IPS-18a (cell line): ENCODE measurements at regions not wholly inside any gene's neighbourhood (a gene's known extent, or its start where the extent isn't known, plus 50 kb on each side); places are given as distances from the start of the nearest gene placed in this dataset.

ENCODE experiments used
- H3K27ac ChIP-seq: one replicate; pipeline ENCODE4 v1.5.1; 2013; ENCODE audit warnings: low read length
- H3K27me3 ChIP-seq: one replicate; pipeline ENCODE4 v1.6.1; 2013; ENCODE audit warnings: mild to moderate bottlenecking, low read length; ENCODE audit not compliant: control insufficient read depth, insufficient read depth
- H3K36me3 ChIP-seq: one replicate; pipeline ENCODE4 v1.6.1; 2013; ENCODE audit warnings: low read depth, low read length; ENCODE audit not compliant: control insufficient read depth
- H3K4me1 ChIP-seq: one replicate; pipeline ENCODE4 v1.6.1; 2013; ENCODE audit warnings: low read depth, low read length; ENCODE audit not compliant: control insufficient read depth
- H3K4me3 ChIP-seq: one replicate; pipeline ENCODE4 v1.5.1; 2013; ENCODE audit warnings: low read length
- H3K9ac ChIP-seq: one replicate; pipeline ENCODE4 v1.6.1; 2013; ENCODE audit warnings: mild to moderate bottlenecking, low read length, moderate library complexity
- H3K9me3 ChIP-seq: one replicate; pipeline ENCODE4 v1.6.1; 2013; ENCODE audit warnings: low read depth, low read length; ENCODE audit not compliant: control insufficient read depth

- H3K36me3 ChIP-seq, result no peaks in the 10 kb centered on the region
- no peak overlapping the region for H3K9ac ChIP-seq
- H3K4me3 ChIP-seq, result no peak overlapping the region
- H3K9me3 ChIP-seq, result no peaks in the 10 kb centered on the region
- H3K27ac ChIP-seq, result no peak overlapping the region
- H3K4me1 ChIP-seq, result no peaks in the 10 kb centered on the region
- H3K27me3 ChIP-seq, result no peaks in the 10 kb centered on the region
These were observed 477.7 kb upstream of the SULF2 start for GRCh38 chr20:48262955-48263354.

GRCh38 chr20:48262466-48262865, 477.2 kb upstream of the SULF2 start:
- Histone ChIP-seq H3K27ac (no peak overlapping the region), H3K4me3 (no peak overlapping the region), H3K27me3 (no peaks in the 10 kb centered on the region), H3K9me3 (no peaks in the 10 kb centered on the region), H3K4me1 (no peaks in the 10 kb centered on the region), H3K36me3 (no peaks in the 10 kb centered on the region), H3K9ac (no peak overlapping the region)

- H3K36me3 ChIP-seq, result no peaks in the 10 kb centered on the region
- no peak overlapping the region for H3K27ac ChIP-seq
- no peaks in the 10 kb centered on the region for H3K9me3 ChIP-seq
- no peak overlapping the region for H3K9ac ChIP-seq
- no peaks in the 10 kb centered on the region for H3K4me1 ChIP-seq
- H3K4me3 ChIP-seq, result no peak overlapping the region
- no peaks in the 10 kb centered on the region for H3K27me3 ChIP-seq
These were observed 476.2 kb upstream of the SULF2 start for GRCh38 chr20:48261398-48261910.

GRCh38 chr20:48260129-48260756, 475.0 kb upstream of the SULF2 start:
- Histone ChIP-seq H3K4me1 (no peaks in the 10 kb centered on the region), H3K36me3 (no peaks in the 10 kb centered on the region), H3K27ac (no peak overlapping the region), H3K4me3 (no peak overlapping the region), H3K27me3 (no peaks in the 10 kb centered on the region), H3K9ac (no peak overlapping the region), H3K9me3 (no peaks in the 10 kb centered on the region)

GRCh38 chr20:48259456-48259855, 474.2 kb upstream of the SULF2 start:
- Histone ChIP-seq H3K4me3 (no peak overlapping the region), H3K9me3 (no peaks in the 10 kb centered on the region), H3K4me1 (no peaks in the 10 kb centered on the region), H3K36me3 (no peaks in the 10 kb centered on the region), H3K9ac (no peak overlapping the region), H3K27me3 (no peaks in the 10 kb centered on the region), H3K27ac (no peak overlapping the region)

- Histone ChIP-seq H3K9me3 (no peaks in the 10 kb centered on the region), H3K4me3 (no peak overlapping the region), H3K4me1 (no peaks in the 10 kb centered on the region), H3K36me3 (no peaks in the 10 kb centered on the region), H3K9ac (no peak overlapping the region), H3K27ac (no peak overlapping the region), H3K27me3 (no peaks in the 10 kb centered on the region)
These were observed 472.6 kb upstream of the SULF2 start for GRCh38 chr20:48257833-48258232.

- no peaks in the 10 kb centered on the region for H3K27me3 ChIP-seq
- no peaks in the 10 kb centered on the region for H3K4me1 ChIP-seq
- H3K4me3 ChIP-seq, result no peak overlapping the region
- no peak overlapping the region for H3K9ac ChIP-seq
- no peaks in the 10 kb centered on the region for H3K36me3 ChIP-seq
- H3K9me3 ChIP-seq, result no peaks in the 10 kb centered on the region
- H3K27ac ChIP-seq, result no peak overlapping the region
These were observed 462.7 kb upstream of the SULF2 start for GRCh38 chr20:48247961-48248360.

GRCh38 chr20:48246061-48246790, 460.9 kb upstream of the SULF2 start:
- no peak overlapping the region for H3K9ac ChIP-seq
- no peak overlapping the region for H3K27ac ChIP-seq
- H3K27me3 ChIP-seq, result no peaks in the 10 kb centered on the region
- H3K4me1 ChIP-seq, result no peaks in the 10 kb centered on the region
- no peaks in the 10 kb centered on the region for H3K9me3 ChIP-seq
- H3K36me3 ChIP-seq, result no peaks in the 10 kb centered on the region
- no peak overlapping the region for H3K4me3 ChIP-seq

GRCh38 chr20:48242623-48243022, 457.3 kb upstream of the SULF2 start:
- Histone ChIP-seq H3K4me3 (no peak overlapping the region), H3K36me3 (no peaks in the 10 kb centered on the region), H3K9me3 (no peaks in the 10 kb centered on the region), H3K4me1 (no peaks in the 10 kb centered on the region), H3K27ac (no peak overlapping the region), H3K27me3 (no peaks in the 10 kb centered on the region), H3K9ac (no peak overlapping the region)

- no peaks in the 10 kb centered on the region for H3K4me1 ChIP-seq
- no peaks in the 10 kb centered on the region for H3K27me3 ChIP-seq
- no peaks in the 10 kb centered on the region for H3K36me3 ChIP-seq
- H3K27ac ChIP-seq, result no peak overlapping the region
- H3K9me3 ChIP-seq, result no peaks in the 10 kb centered on the region
- no peak overlapping the region for H3K9ac ChIP-seq
- H3K4me3 ChIP-seq, result no peak overlapping the region
These were observed 456.2 kb upstream of the SULF2 start for GRCh38 chr20:48241482-48241881.

- H3K9ac ChIP-seq, result no peak overlapping the region
- H3K27ac ChIP-seq, result no peak overlapping the region
- H3K9me3 ChIP-seq, result no peaks in the 10 kb centered on the region
- H3K36me3 ChIP-seq, result no peaks in the 10 kb centered on the region
- no peak overlapping the region for H3K4me3 ChIP-seq
- peaks cover 4% of the 10 kb centered on the region for H3K4me1 ChIP-seq
- H3K27me3 ChIP-seq, result no peaks in the 10 kb centered on the region
These were observed 453.5 kb upstream of the SULF2 start for GRCh38 chr20:48238781-48239180.

GRCh38 chr20:48238326-48238725, 453.0 kb upstream of the SULF2 start:
- Histone ChIP-seq H3K27ac (no peak overlapping the region), H3K27me3 (no peaks in the 10 kb centered on the region), H3K4me3 (no peak overlapping the region), H3K36me3 (no peaks in the 10 kb centered on the region), H3K9ac (no peak overlapping the region), H3K4me1 (peaks cover 4% of the 10 kb centered on the region), H3K9me3 (no peaks in the 10 kb centered on the region)
